ENCODE measurements at regions not wholly inside any gene's neighbourhood (a gene's known extent, or its start where the extent isn't known, plus 50 kb on each side); places are given as distances from the start of the nearest gene placed in this dataset.

- no peaks in the 10 kb centered on the region for H3K27me3 ChIP-seq (replicated peaks in 2 of 5; ENCODE audit: control insufficient read depth in 4 of 5, insufficient read depth in 5 of 5, low read length in 4 of 5)
- no peak for DNase-seq
- ChIA-PET POLR2A (no interaction called here), CTCF (interaction anchor here (0.6 kb wide), 1 partner anchor 80 kb away, joined by 3 read pairs; no protein-coding TSS in a partner anchor)
- no peaks in the 10 kb centered on the region for H3K9me3 ChIP-seq (ENCODE audit: control extremely low read depth in 1 of 5, control insufficient read depth in 4 of 5, insufficient read depth in 2 of 5, low read depth in 1 of 5, low read length in 4 of 5)
- peaks cover 0 to 3% (median under 1%) of the 10 kb centered on the region in 4 experiments for H3K4me1 ChIP-seq (ENCODE audit: control extremely low read depth in 1 of 4, control insufficient read depth in 4 of 4, insufficient read depth in 4 of 4, low read length in 3 of 4)
- no peak overlapping the region for H3K27ac ChIP-seq (ENCODE audit: insufficient read depth in 1 of 2, low read depth in 1 of 2, low read length in 2 of 2, poor library complexity in 1 of 2, severe bottlenecking in 2 of 2)
- H3K36me3 ChIP-seq (ENCODE audit: control insufficient read depth in 4 of 4, insufficient read depth in 4 of 4, low read length in 3 of 4) = no peaks in the 10 kb centered on the region
- 96% methylated on average over 3 of the region's 4 CpGs for WGBS (ENCODE audit: insufficient coverage)
- no peak overlapping the region for H3K4me3 ChIP-seq (ENCODE audit: control insufficient read depth in 1 of 7, extremely low read depth in 1 of 7, insufficient read depth in 4 of 7, low read depth in 2 of 7, low read length in 6 of 7)
Observed at GRCh38 chr9:21597284-21597683, 115.2 kb upstream of the IFNE start.

- no peak for DNase-seq
- H3K4me1 ChIP-seq (ENCODE audit: control extremely low read depth in 1 of 4, control insufficient read depth in 4 of 4, insufficient read depth in 4 of 4, low read length in 3 of 4) = no peaks in the 10 kb centered on the region
- no peaks in the 10 kb centered on the region for H3K27me3 ChIP-seq (replicated peaks in 2 of 5; ENCODE audit: control insufficient read depth in 4 of 5, insufficient read depth in 5 of 5, low read length in 4 of 5)
- peaks cover 0 to 1% (median 0%) of the 10 kb centered on the region in 5 experiments for H3K9me3 ChIP-seq (ENCODE audit: control extremely low read depth in 1 of 5, control insufficient read depth in 4 of 5, insufficient read depth in 2 of 5, low read depth in 1 of 5, low read length in 4 of 5)
- ChIA-PET POLR2A (no interaction called here), CTCF (interaction anchor here (1.0 kb wide), 1 partner anchor 34 kb away, joined by 3 read pairs; no protein-coding TSS in a partner anchor)
- no peak overlapping the region for H3K4me3 ChIP-seq (ENCODE audit: control insufficient read depth in 1 of 7, extremely low read depth in 1 of 7, insufficient read depth in 4 of 7, low read depth in 2 of 7, low read length in 6 of 7)
- no CpG with 5 or more reads among the region's 2 CpGs for WGBS (ENCODE audit: insufficient coverage)
- H3K27ac ChIP-seq (ENCODE audit: insufficient read depth in 1 of 2, low read depth in 1 of 2, low read length in 2 of 2, poor library complexity in 1 of 2, severe bottlenecking in 2 of 2) = no peak overlapping the region
- no peaks in the 10 kb centered on the region for H3K36me3 ChIP-seq (ENCODE audit: control insufficient read depth in 4 of 4, insufficient read depth in 4 of 4, low read length in 3 of 4)
Observed at GRCh38 chr9:21598749-21599148, 116.6 kb upstream of the IFNE start.

DNA sequence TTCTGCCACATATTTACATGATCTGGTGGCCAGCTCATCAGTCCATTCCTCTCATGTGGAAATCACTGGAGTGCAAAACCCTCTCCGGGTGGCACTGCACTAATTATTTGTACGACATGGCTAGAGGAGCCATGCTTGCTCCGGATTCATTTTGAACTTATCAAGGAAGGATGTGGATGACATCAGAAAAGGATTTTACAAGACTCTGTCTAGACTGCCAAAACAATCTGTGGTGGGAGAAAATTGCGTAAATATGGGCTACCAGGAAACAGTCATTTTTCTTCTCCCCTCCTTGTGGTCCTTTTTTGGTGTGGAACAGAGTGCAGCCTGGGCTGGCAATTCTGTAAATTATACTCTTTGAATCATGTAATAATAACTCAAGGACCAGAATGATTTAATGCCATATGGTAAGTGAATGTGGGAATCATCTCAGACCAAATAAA is 123.4 kb upstream of the IFNE start:
- H3K9me3 ChIP-seq (ENCODE audit: control extremely low read depth in 1 of 5, control insufficient read depth in 4 of 5, insufficient read depth in 2 of 5, low read depth in 1 of 5, low read length in 4 of 5) = peaks cover 0 to 1% (median 0%) of the 10 kb centered on the region in 5 experiments
- DNase-seq = no peak
- no peaks in the 10 kb centered on the region for H3K36me3 ChIP-seq (ENCODE audit: control insufficient read depth in 4 of 4, insufficient read depth in 4 of 4, low read length in 3 of 4)
- H3K27ac ChIP-seq (ENCODE audit: insufficient read depth in 1 of 2, low read depth in 1 of 2, low read length in 2 of 2, poor library complexity in 1 of 2, severe bottlenecking in 2 of 2) = no peak overlapping the region
- CTCF ChIA-PET = no interaction called here
- POLR2A ChIA-PET = no interaction called here
- WGBS (ENCODE audit: insufficient coverage) = 40% methylated on average over 4 of the region's 4 CpGs
- H3K4me3 ChIP-seq (ENCODE audit: control insufficient read depth in 1 of 7, extremely low read depth in 1 of 7, insufficient read depth in 4 of 7, low read depth in 2 of 7, low read length in 6 of 7) = no peak overlapping the region
- peaks cover 0 to 9% (median 4%) of the 10 kb centered on the region in 5 experiments for H3K27me3 ChIP-seq (replicated peaks in 2 of 5; ENCODE audit: control insufficient read depth in 4 of 5, insufficient read depth in 5 of 5, low read length in 4 of 5)
- no peaks in the 10 kb centered on the region for H3K4me1 ChIP-seq (ENCODE audit: control extremely low read depth in 1 of 4, control insufficient read depth in 4 of 4, insufficient read depth in 4 of 4, low read length in 3 of 4)

GRCh38 chr9:21607576-21607975 is 125.5 kb upstream of the IFNE start:
- ChIA-PET POLR2A (no interaction called here), CTCF (no interaction called here)
- Histone ChIP-seq H3K4me3 (ENCODE audit: control insufficient read depth in 1 of 7, extremely low read depth in 1 of 7, insufficient read depth in 4 of 7, low read depth in 2 of 7, low read length in 6 of 7) (no peak overlapping the region), H3K4me1 (ENCODE audit: control extremely low read depth in 1 of 4, control insufficient read depth in 4 of 4, insufficient read depth in 4 of 4, low read length in 3 of 4) (no peaks in the 10 kb centered on the region), H3K27ac (ENCODE audit: insufficient read depth in 1 of 2, low read depth in 1 of 2, low read length in 2 of 2, poor library complexity in 1 of 2, severe bottlenecking in 2 of 2) (no peak overlapping the region), H3K27me3 (replicated peaks in 2 of 5; ENCODE audit: control insufficient read depth in 4 of 5, insufficient read depth in 5 of 5, low read length in 4 of 5) (peaks cover 0 to 9% (median 4%) of the 10 kb centered on the region in 5 experiments), H3K36me3 (ENCODE audit: control insufficient read depth in 4 of 4, insufficient read depth in 4 of 4, low read length in 3 of 4) (no peaks in the 10 kb centered on the region), H3K9me3 (ENCODE audit: control extremely low read depth in 1 of 5, control insufficient read depth in 4 of 5, insufficient read depth in 2 of 5, low read depth in 1 of 5, low read length in 4 of 5) (peaks cover 0 to 1% (median 0%) of the 10 kb centered on the region in 5 experiments)
- WGBS (ENCODE audit: insufficient coverage) = 100% methylated on average over 1 of the region's 2 CpGs
- no peak for DNase-seq

- ChIA-PET POLR2A (no interaction called here), CTCF (no interaction called here)
- Histone ChIP-seq H3K9me3 (ENCODE audit: control extremely low read depth in 1 of 5, control insufficient read depth in 4 of 5, insufficient read depth in 2 of 5, low read depth in 1 of 5, low read length in 4 of 5) (no peaks in the 10 kb centered on the region), H3K4me3 (ENCODE audit: control insufficient read depth in 1 of 7, extremely low read depth in 1 of 7, insufficient read depth in 4 of 7, low read depth in 2 of 7, low read length in 6 of 7) (no peak overlapping the region), H3K36me3 (ENCODE audit: control insufficient read depth in 4 of 4, insufficient read depth in 4 of 4, low read length in 3 of 4) (no peaks in the 10 kb centered on the region), H3K4me1 (ENCODE audit: control extremely low read depth in 1 of 4, control insufficient read depth in 4 of 4, insufficient read depth in 4 of 4, low read length in 3 of 4) (no peaks in the 10 kb centered on the region), H3K27me3 (replicated peaks in 2 of 5; ENCODE audit: control insufficient read depth in 4 of 5, insufficient read depth in 5 of 5, low read length in 4 of 5) (peaks cover 0 to 9% (median 4%) of the 10 kb centered on the region in 5 experiments), H3K27ac (ENCODE audit: insufficient read depth in 1 of 2, low read depth in 1 of 2, low read length in 2 of 2, poor library complexity in 1 of 2, severe bottlenecking in 2 of 2) (no peak overlapping the region)
- no peak for DNase-seq
- 100% methylated on average over 5 of the region's 5 CpGs for WGBS (ENCODE audit: insufficient coverage)
Observed at GRCh38 chr9:21608200-21608599, 126.1 kb upstream of the IFNE start.

DNA sequence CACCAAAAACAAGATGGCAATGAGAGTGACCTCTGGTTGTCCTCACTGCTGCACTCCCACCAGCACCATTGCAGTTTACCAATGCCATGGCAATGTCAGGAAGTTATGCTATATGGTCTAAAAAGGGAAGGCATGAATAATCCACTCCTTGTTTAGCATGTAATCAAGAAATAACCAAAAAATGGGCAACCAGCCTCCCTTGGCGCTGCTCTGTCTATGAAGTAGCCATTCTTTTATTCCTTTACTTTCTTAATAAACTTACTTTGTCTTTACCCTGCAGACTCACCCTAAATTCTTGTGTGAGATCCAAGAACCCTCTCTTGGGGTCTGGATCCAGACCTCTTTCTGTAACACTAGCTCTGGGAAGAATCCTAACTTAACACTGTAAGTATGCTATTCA is 127.4 kb upstream of the IFNE start:
- no peak overlapping the region for H3K4me3 ChIP-seq (ENCODE audit: control insufficient read depth in 1 of 7, extremely low read depth in 1 of 7, insufficient read depth in 4 of 7, low read depth in 2 of 7, low read length in 6 of 7)
- no peaks in the 10 kb centered on the region for H3K36me3 ChIP-seq (ENCODE audit: control insufficient read depth in 4 of 4, insufficient read depth in 4 of 4, low read length in 3 of 4)
- ChIA-PET POLR2A (no interaction called here), CTCF (no interaction called here)
- no peaks in the 10 kb centered on the region for H3K9me3 ChIP-seq (ENCODE audit: control extremely low read depth in 1 of 5, control insufficient read depth in 4 of 5, insufficient read depth in 2 of 5, low read depth in 1 of 5, low read length in 4 of 5)
- WGBS (ENCODE audit: insufficient coverage) = 100% methylated on average over 1 of the region's 1 CpG
- peaks cover 0 to 7% (median 2%) of the 10 kb centered on the region in 5 experiments for H3K27me3 ChIP-seq (replicated peaks in 2 of 5; ENCODE audit: control insufficient read depth in 4 of 5, insufficient read depth in 5 of 5, low read length in 4 of 5)
- no peak overlapping the region for H3K27ac ChIP-seq (ENCODE audit: insufficient read depth in 1 of 2, low read depth in 1 of 2, low read length in 2 of 2, poor library complexity in 1 of 2, severe bottlenecking in 2 of 2)
- no peaks in the 10 kb centered on the region for H3K4me1 ChIP-seq (ENCODE audit: control extremely low read depth in 1 of 4, control insufficient read depth in 4 of 4, insufficient read depth in 4 of 4, low read length in 3 of 4)
- DNase-seq = no peak

DNA sequence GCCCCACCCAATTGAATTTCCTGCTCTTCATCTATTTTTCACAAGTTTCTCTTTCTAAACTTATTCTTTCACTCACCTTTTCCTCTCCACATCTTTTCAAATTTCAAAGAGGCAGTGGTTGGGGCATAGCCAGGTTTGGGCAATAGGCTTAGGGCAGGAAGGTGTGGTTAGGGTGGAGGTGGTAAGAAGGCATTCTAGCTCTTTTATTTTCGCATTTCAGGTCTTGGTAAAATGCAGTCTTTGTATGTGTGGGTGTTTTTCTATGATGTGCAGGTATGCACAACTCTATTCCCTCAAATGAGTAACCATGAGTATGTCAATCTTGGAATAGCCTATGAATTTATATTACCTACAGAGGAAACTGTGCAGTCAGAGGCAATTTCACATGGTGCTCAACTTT is 129.8 kb upstream of the IFNE start:
- ChIA-PET POLR2A (no interaction called here), CTCF (no interaction called here)
- no peaks in the 10 kb centered on the region for H3K9me3 ChIP-seq (ENCODE audit: control extremely low read depth in 1 of 5, control insufficient read depth in 4 of 5, insufficient read depth in 2 of 5, low read depth in 1 of 5, low read length in 4 of 5)
- no peak for DNase-seq
- no peak overlapping the region for H3K4me3 ChIP-seq (ENCODE audit: control insufficient read depth in 1 of 7, extremely low read depth in 1 of 7, insufficient read depth in 4 of 7, low read depth in 2 of 7, low read length in 6 of 7)
- no CpG with 5 or more reads among the region's 1 CpG for WGBS (ENCODE audit: insufficient coverage)
- H3K27ac ChIP-seq (ENCODE audit: insufficient read depth in 1 of 2, low read depth in 1 of 2, low read length in 2 of 2, poor library complexity in 1 of 2, severe bottlenecking in 2 of 2) = no peak overlapping the region
- peaks cover 0 to 2% (median 2%) of the 10 kb centered on the region in 5 experiments for H3K27me3 ChIP-seq (replicated peaks in 2 of 5; ENCODE audit: control insufficient read depth in 4 of 5, insufficient read depth in 5 of 5, low read length in 4 of 5)
- no peaks in the 10 kb centered on the region for H3K36me3 ChIP-seq (ENCODE audit: control insufficient read depth in 4 of 4, insufficient read depth in 4 of 4, low read length in 3 of 4)
- no peaks in the 10 kb centered on the region for H3K4me1 ChIP-seq (ENCODE audit: control extremely low read depth in 1 of 4, control insufficient read depth in 4 of 4, insufficient read depth in 4 of 4, low read length in 3 of 4)

Measured in common myeloid progenitor, CD34-positive (primary cell).